Erythroblast (primary cell): ENCODE measurements at regions not wholly inside any gene's neighbourhood (a gene's known extent, or its start where the extent isn't known, plus 50 kb on each side); places are given as distances from the start of the nearest gene placed in this dataset.

Experiments
- GATA1 ChIP-seq: IDR thresholded peaks from 2 replicates; pipeline ENCODE4 v1.6.1; 2011; ENCODE audit warnings: low read depth, mild to moderate bottlenecking, control low read depth, low read length, moderate library complexity
- POLR2A ChIP-seq: IDR thresholded peaks from 2 replicates; pipeline ENCODE4 v1.6.1; 2011; ENCODE audit warnings: mild to moderate bottlenecking, low read length

DNA sequence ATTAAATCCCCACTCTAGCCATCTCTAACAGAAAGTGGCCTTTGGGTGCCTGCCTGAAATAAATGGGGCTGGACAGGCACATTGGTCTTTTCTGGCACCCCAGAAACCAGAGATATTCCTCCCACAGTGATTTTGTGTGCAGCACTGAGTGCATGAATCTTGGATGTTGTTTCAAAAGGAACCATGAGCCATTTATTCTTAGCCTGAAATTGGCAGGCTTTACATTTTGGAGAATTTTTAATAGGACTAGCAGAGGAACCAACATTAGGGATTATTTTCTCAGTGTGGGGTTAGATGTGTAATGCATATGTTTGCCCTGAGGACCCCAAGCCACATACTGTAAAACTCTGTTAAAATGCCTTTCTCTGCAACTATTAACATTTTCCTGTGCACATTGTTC is 451.3 kb downstream of the NFIB start:
- no peak for TF ChIP-seq POLR2A
- no peak for TF ChIP-seq GATA1
